ENCODE measurements at regions not wholly inside any gene's neighbourhood (a gene's known extent, or its start where the extent isn't known, plus 50 kb on each side); places are given as distances from the start of the nearest gene placed in this dataset.

DNA sequence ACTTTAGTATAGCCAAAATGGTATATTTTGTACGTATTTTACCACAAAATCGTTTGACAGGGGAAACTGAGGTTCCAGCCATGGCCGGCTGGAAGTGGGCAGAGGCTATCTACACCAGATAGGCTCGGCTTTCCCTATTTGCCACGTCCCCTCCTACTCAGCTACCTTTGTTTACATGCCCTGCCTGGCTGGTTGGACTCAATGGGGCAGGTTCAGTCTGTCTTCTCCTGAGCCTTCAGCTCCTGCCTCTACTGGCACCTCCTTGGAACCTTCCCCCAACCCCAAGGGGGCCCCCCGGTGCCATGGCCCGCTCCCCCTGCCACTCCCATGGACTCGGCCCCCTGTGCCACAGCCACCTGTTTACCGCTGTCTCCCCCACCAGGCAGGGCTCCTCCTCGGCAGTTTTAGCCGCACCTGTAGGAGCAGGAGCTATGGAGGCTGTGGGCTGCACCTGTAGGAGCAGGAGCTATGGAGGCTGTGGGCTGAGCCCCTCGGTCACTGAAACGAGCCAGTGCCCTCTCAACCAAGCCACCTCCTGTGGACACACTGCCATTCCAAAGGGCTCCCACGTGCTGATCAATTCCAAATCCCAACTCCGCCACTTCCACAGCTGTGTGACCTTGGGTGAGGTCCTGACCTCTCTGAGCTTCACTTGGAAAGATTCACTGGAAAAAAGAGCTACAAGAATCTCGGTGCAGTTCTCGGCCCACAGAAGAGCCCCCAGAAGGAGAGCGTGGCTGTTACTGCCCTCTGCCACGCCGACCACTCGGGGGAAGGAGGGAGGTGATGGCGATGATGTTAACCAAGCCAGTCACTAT, 62.2 kb downstream of the NCOR2 start:
- no peak overlapping the region for H3K4me3 ChIP-seq (ENCODE audit: low read depth, low read length)
- no peak for DNase-seq (ENCODE audit: low read depth)

DNA sequence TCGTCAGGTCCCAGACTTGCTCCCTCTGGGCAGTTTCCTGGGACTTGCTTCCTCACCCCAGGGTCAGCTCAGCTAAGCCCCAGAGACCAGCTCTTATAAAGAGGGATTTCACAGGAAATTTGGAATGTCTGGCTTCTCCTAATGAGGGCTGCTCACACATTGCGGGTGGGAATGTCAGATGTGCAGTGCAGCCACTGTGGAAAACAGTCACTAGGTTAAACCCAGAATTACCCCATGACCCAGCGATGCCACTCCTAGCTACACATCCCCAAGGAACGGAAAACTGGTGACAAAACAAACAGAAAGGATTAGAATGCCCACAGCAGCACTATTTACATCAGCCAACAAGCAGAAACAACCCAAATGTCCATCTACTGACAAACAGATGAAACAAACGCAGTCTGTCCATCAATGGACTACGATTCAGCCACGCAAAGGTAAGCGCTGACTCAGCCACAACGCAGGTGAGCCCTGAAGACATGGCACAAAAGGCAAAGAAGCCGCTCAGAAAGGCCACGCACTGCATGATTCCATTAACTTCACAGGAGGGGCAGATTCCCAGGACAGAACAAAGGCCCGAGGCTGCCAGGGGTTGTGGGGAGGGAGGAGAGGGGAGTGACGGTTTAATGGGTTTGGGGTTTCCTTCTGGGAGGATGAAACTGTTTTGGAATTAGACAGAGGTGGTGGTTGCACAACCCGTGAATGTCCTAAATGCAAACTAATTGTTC, 63.0 kb downstream of the NCOR2 start:
- DNase-seq (ENCODE audit: low read depth), result no peak
- no peak overlapping the region for H3K4me3 ChIP-seq (ENCODE audit: low read depth, low read length)

- no peak overlapping the region for H3K4me3 ChIP-seq (ENCODE audit: low read depth, low read length)
- DNase-seq (ENCODE audit: low read depth), result no peak
Observed at GRCh38 chr12:124503305-124503704, 64.1 kb downstream of the NCOR2 start.

DNA sequence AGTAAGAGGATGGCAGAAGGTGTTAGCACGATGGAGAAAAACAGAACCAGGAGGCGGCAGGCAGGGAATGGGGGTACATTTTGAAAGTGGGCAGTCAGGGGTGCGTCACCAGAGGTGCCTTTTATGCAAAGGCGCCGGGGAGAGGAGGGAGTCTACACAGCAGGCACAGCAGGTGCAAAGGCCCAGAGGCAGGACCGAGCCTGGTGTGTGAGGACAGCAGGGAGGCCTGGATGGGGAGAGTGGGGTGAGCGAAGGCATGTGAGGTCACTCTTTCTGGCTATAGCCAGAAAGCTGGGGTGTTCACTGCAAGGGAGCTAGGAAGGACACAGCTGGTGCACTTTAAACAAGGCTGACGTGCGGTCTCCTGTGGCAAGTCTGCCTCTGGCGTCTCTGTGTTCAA, 65.0 kb downstream of the NCOR2 start:
- no peak overlapping the region for H3K4me3 ChIP-seq (ENCODE audit: low read depth, low read length)
- no peak for DNase-seq (ENCODE audit: low read depth)

GRCh38 chr12:124501827-124502226, 65.6 kb downstream of the NCOR2 start:
- no peak for DNase-seq (ENCODE audit: low read depth)
- H3K4me3 ChIP-seq (ENCODE audit: low read depth, low read length), result no peak overlapping the region

GRCh38 chr12:124501112-124501561, 66.3 kb downstream of the NCOR2 start:
- no peak overlapping the region for H3K4me3 ChIP-seq (ENCODE audit: low read depth, low read length)
- no peak for DNase-seq (ENCODE audit: low read depth)

- no peak overlapping the region for H3K4me3 ChIP-seq (ENCODE audit: low read depth, low read length)
- DNase-seq (ENCODE audit: low read depth), result no peak
Observed at GRCh38 chr12:124499898-124500244, 67.5 kb downstream of the NCOR2 start.

DNA sequence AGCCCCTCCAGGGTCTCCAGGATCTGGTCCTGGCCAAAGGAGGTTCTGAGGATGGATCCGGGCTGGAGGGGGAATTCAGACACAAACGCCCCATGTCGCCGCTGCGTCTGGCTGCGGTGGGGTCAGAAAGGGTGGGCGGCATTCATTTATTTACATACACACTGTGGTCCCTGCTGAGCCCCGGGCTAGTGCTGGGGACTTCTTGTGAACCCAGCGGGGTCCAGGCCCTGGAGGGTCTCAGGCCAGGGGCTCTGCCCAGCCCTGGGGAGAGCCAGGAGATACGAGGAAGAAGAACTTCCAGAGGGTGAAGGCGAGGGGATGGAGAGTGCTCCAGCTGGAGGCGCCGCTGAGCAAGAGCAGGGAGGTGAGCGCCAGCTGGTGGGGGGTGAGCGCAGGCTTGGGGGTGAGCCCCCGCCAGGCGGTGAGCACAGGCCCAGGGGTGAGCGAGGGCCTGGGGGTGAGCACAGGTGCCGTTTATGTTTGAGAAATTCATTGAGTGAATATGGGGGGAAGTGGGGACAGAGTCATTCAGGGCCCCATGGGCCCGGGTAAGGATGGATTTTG, 68.1 kb downstream of the NCOR2 start:
- H3K4me3 ChIP-seq (ENCODE audit: low read depth, low read length), result no peak overlapping the region
- no peak for DNase-seq (ENCODE audit: low read depth)

- H3K4me3 ChIP-seq (ENCODE audit: low read depth, low read length), result no peak overlapping the region
- no peak for DNase-seq (ENCODE audit: low read depth)
Observed at GRCh38 chr12:124498275-124499189, 68.9 kb downstream of the NCOR2 start.

DNA sequence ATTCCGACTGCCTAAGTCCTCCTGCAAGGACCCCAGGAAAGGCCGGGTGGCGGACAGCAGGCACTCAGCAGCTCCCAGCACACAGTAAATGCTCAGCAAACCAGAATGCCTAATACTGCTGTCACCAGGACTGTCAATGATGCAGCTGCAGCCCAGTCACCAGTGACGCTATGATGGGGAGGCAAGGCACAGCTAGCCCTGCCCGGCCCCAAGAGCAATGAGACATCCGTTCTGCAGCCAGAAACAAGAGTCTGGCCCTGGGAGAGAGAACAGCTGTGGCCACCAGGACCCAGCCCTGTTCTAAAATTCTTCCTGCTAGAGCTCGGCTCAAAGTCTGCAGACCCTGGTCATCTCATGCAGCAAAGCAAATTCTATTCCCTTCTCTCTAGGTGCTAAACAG, 69.8 kb downstream of the NCOR2 start:
- no peak overlapping the region for H3K4me3 ChIP-seq (ENCODE audit: low read depth, low read length)
- DNase-seq (ENCODE audit: low read depth), result peak; percentile 86

- no peak overlapping the region for H3K4me3 ChIP-seq (ENCODE audit: low read depth, low read length)
- DNase-seq (ENCODE audit: low read depth), result no peak
Observed at GRCh38 chr12:124497039-124497438, 70.4 kb downstream of the NCOR2 start.

DNA sequence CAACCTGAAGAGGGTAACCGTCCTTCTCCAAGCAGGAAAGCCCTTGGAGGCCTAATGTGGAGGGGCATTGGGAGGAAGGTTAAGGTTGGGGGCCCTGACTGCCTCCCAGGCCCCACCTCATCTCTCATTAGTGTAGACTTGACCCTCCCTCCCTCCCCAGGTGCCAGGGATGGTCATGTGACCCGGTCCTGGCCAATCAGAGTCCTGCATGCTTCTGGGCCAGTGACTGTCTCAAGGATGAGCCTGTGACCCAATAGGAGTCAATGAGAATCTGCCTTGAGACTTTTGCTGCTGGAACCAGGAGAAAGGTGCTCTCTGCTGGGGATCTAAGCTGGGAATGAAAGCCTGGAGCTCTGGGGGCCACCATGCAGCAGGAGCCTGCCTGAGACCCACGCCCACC, 70.8 kb downstream of the NCOR2 start:
- H3K4me3 ChIP-seq (ENCODE audit: low read depth, low read length), result no peak overlapping the region
- no peak for DNase-seq (ENCODE audit: low read depth)

GRCh38 chr12:124495194-124495983, 72.0 kb downstream of the NCOR2 start:
- DNase-seq (ENCODE audit: low read depth), result no peak
- no peak overlapping the region for H3K4me3 ChIP-seq (ENCODE audit: low read depth, low read length)

GRCh38 chr12:124494751-124495129, 72.7 kb downstream of the NCOR2 start:
- no peak overlapping the region for H3K4me3 ChIP-seq (ENCODE audit: low read depth, low read length)
- no peak for DNase-seq (ENCODE audit: low read depth)

GRCh38 chr12:124493809-124494750, 73.3 kb downstream of the NCOR2 start:
- no peak for DNase-seq (ENCODE audit: low read depth)
- no peak overlapping the region for H3K4me3 ChIP-seq (ENCODE audit: low read depth, low read length)

DNA sequence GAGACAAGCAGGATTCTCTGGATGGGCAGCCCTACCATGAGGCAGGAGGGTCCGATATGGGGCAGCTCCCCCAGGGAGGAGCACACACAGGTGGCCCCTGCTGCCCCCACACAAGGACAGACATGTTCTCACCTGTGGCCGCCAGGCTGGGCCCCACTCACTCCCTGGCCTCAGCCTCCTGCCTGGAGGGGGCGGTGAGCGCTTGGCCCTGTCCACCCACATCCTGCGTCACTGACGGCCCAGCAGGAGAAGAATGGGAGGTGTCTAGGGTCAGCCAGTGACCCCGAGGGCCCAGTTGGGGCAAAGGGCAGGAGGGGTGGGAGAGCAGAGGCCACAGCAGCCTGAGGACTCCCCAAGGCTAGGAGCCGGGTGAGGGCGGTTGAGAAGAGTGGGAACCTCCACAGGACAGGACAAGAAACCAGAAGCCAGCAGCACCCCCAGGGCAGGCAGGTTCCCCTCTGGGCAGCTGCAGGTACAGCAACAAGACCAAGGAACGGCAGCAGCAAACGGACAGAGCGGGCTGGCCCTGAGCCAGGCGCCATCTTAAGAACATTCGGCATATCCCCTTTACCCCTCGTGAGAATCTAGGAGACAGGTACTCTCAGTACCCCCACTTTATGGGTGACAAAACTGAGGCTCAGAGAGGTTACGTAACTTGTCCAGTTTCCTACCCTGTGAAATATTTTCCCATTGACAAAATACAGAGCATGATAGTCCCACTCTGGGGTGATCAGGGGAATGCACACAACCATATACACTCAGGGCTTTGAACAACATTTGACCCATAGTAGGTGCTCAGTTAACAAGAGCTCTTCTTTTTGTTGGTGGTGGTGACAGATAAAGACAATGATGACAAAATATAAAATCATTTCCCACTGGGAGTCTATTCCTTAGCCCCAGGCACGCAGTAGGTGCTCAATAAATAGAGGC, 74.3 kb downstream of the NCOR2 start:
- no peak overlapping the region for H3K4me3 ChIP-seq (ENCODE audit: low read depth, low read length)
- DNase-seq (ENCODE audit: low read depth), result no peak

- no peak overlapping the region for H3K4me3 ChIP-seq (ENCODE audit: low read depth, low read length)
- no peak for DNase-seq (ENCODE audit: low read depth)
Observed at GRCh38 chr12:124491856-124492420, 75.5 kb downstream of the NCOR2 start.
